ENCODE measurements at regions not wholly inside any gene's neighbourhood (a gene's known extent, or its start where the extent isn't known, plus 50 kb on each side); places are given as distances from the start of the nearest gene placed in this dataset.

DNA sequence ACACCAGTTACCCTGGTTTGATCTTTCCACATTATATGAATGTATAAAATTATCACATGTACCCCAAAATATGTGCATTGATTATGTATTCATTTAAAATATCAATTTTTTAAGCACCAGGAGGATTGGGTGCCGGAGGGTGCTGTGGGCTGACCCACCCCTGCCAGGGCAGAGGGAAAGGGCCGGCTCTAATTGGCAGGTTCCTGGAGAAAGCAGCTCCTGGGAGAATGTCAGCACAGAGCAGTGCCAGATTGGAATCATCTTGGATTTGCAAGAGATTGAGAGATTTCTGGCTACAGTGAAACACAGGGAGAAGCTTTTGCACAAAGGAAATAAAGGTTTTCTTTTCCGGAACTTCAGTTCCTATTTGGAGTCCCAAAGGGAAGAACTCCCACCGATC is 264.4 kb upstream of the TCERG1L start:
- Histone ChIP-seq H3K27me3 (ENCODE audit: insufficient read depth, low read length) (no peaks in the 10 kb centered on the region), H2AFZ (ENCODE audit: low read length) (no peak overlapping the region), H3K23ac (ENCODE audit: insufficient read length, low read depth, low read length) (no peak overlapping the region), H3K9ac (ENCODE audit: extremely low read depth, insufficient read length, low read length) (no peak overlapping the region), H2AK5ac (ENCODE audit: insufficient read length, low read length) (no peak overlapping the region), H3K56ac (ENCODE audit: insufficient read length, low read depth, low read length) (no peak overlapping the region), H3K14ac (ENCODE audit: insufficient read depth, low read length) (no peak overlapping the region), H4K91ac (ENCODE audit: insufficient read length, low read depth, low read length) (no peak overlapping the region), H3K27ac (ENCODE audit: insufficient read length, low read depth, low read length) (no peak overlapping the region), H2BK5ac (ENCODE audit: insufficient read length, low read length) (no peak overlapping the region), H4K5ac (ENCODE audit: insufficient read length, low read depth, low read length) (no peak overlapping the region), H3K9me3 (ENCODE audit: control insufficient read depth, low read depth, low read length) (no peaks in the 10 kb centered on the region), H3K4me2 (ENCODE audit: insufficient read depth, insufficient read length, low read length) (no peak overlapping the region), H2BK15ac (ENCODE audit: low read depth, low read length) (no peak overlapping the region), H4K20me1 (ENCODE audit: control insufficient read depth, insufficient read depth, insufficient read length) (no peaks in the 10 kb centered on the region), H3K79me1 (ENCODE audit: insufficient read depth, low read depth, low read length, poor library complexity, severe bottlenecking) (no peaks in the 10 kb centered on the region), H3T11ph (ENCODE audit: low read length) (no peak overlapping the region), H2BK12ac (ENCODE audit: insufficient read length, low read depth, low read length) (no peak overlapping the region), H3K4me1 (ENCODE audit: insufficient read depth, low read length) (no peaks in the 10 kb centered on the region), H3K23me2 (ENCODE audit: insufficient read length, low read depth, low read length, poor library complexity, severe bottlenecking) (no peaks in the 10 kb centered on the region), H3K4ac (ENCODE audit: low read depth, low read length) (no peak overlapping the region), H3K18ac (ENCODE audit: insufficient read length, low read depth, low read length) (no peak overlapping the region), H2BK20ac (ENCODE audit: low read depth, low read length, poor library complexity, severe bottlenecking) (no peak overlapping the region), H2BK120ac (ENCODE audit: low read depth, low read length, poor library complexity, severe bottlenecking) (no peak overlapping the region), H4K8ac (replicated peaks; ENCODE audit: insufficient read length, low read depth, low read length) (no peak overlapping the region), H3K79me2 (ENCODE audit: insufficient read depth, low read length) (no peaks in the 10 kb centered on the region)
- H3K4me3 Mint-ChIP-seq, result no peak overlapping the region
- no peaks in the 10 kb centered on the region for H3K9me3 Mint-ChIP-seq
- TF ChIP-seq, protein P1, sequence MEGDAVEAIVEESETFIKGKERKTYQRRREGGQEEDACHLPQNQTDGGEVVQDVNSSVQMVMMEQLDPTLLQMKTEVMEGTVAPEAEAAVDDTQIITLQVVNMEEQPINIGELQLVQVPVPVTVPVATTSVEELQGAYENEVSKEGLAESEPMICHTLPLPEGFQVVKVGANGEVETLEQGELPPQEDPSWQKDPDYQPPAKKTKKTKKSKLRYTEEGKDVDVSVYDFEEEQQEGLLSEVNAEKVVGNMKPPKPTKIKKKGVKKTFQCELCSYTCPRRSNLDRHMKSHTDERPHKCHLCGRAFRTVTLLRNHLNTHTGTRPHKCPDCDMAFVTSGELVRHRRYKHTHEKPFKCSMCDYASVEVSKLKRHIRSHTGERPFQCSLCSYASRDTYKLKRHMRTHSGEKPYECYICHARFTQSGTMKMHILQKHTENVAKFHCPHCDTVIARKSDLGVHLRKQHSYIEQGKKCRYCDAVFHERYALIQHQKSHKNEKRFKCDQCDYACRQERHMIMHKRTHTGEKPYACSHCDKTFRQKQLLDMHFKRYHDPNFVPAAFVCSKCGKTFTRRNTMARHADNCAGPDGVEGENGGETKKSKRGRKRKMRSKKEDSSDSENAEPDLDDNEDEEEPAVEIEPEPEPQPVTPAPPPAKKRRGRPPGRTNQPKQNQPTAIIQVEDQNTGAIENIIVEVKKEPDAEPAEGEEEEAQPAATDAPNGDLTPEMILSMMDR (conservative IDR thresholded peaks at IDR 0.05), result no peak
- no peaks in the 10 kb centered on the region; the same call in 1 of the 2 replicates for H3K27me3 Mint-ChIP-seq (ENCODE audit: low read depth)
- H3K27ac Mint-ChIP-seq, result no peak overlapping the region
- 0 out of 4 replicates have a peak, but pooled peaks cover 0 to 4% of the 10 kb centered on the region in 2 experiments for H3K4me1 Mint-ChIP-seq
- WGBS (ENCODE audit: extremely low coverage, insufficient read length, low lambda C conversion rate), result no CpG with 5 or more reads among the region's 4 CpGs
- no peak for DNase-seq
- H3K36me3 Mint-ChIP-seq (ENCODE audit: insufficient read depth in 1 of 3, low read depth in 3 of 3), result no peaks in the 10 kb centered on the region; a peak in 1 of 7 replicates
